Mucosa of rectum (tissue), 2 donors: ENCODE measurements at regions not wholly inside any gene's neighbourhood (a gene's known extent, or its start where the extent isn't known, plus 50 kb on each side); places are given as distances from the start of the nearest gene placed in this dataset.

Experiments
- H3K27ac ChIP-seq, 2 donors: one replicate each; pipeline ENCODE4 v1.7.0; 2013; ENCODE audit warnings: inconsistent platforms in 2 of 2, low read depth in 2 of 2, low read length in 2 of 2
- H3K27me3 ChIP-seq, 2 donors: one replicate each; pipeline ENCODE4 v1.7.0; 2013; ENCODE audit warnings: low read length in 2 of 2; ENCODE audit not compliant: control insufficient read depth in 2 of 2, insufficient read depth in 2 of 2
- H3K36me3 ChIP-seq, 2 donors: one replicate each; pipeline ENCODE4 v1.7.0; 2013; ENCODE audit warnings: low read length in 2 of 2; ENCODE audit not compliant: control insufficient read depth in 2 of 2, insufficient read depth in 2 of 2
- H3K4me1 ChIP-seq, 2 donors: one replicate each; pipeline ENCODE4 v1.7.0; 2013; ENCODE audit warnings: low read length in 2 of 2, mild to moderate bottlenecking in 1 of 2; ENCODE audit not compliant: control insufficient read depth in 2 of 2, insufficient read depth in 2 of 2
- H3K4me3 ChIP-seq, 2 donors: one replicate each; pipeline ENCODE4 v1.7.0; 2013; ENCODE audit warnings: low read length in 2 of 2
- H3K9ac ChIP-seq, 2 donors: one replicate each; pipeline ENCODE4 v1.7.0; 2013; ENCODE audit warnings: low read length in 2 of 2, low read depth in 1 of 2, mild to moderate bottlenecking in 1 of 2
- H3K9me3 ChIP-seq, 2 donors: one replicate each; pipeline ENCODE4 v1.7.0; 2013; ENCODE audit warnings: low read length in 2 of 2; ENCODE audit not compliant: control insufficient read depth in 2 of 2
- donor health status: healthy.
- donor health status: Normal muscosa, but diverticular disease.

GRCh38 chr4:176967586-176967985, 174.9 kb upstream of the VEGFC start:
- no peak overlapping the region for H3K4me3 ChIP-seq
- no peak overlapping the region for H3K27ac ChIP-seq
- no peaks in the 10 kb centered on the region for H3K27me3 ChIP-seq
- H3K9me3 ChIP-seq: no peaks in the 10 kb centered on the region
- no peaks in the 10 kb centered on the region for H3K36me3 ChIP-seq
- no peak overlapping the region for H3K9ac ChIP-seq
- H3K4me1 ChIP-seq: no peaks in the 10 kb centered on the region

- Histone ChIP-seq H3K27ac (no peak overlapping the region), H3K27me3 (no peaks in the 10 kb centered on the region), H3K4me1 (no peaks in the 10 kb centered on the region), H3K9ac (no peak overlapping the region), H3K4me3 (no peak overlapping the region), H3K9me3 (no peaks in the 10 kb centered on the region), H3K36me3 (no peaks in the 10 kb centered on the region)
These were observed 175.4 kb upstream of the VEGFC start for GRCh38 chr4:176968094-176968493.

GRCh38 chr4:176969011-176969410, 176.3 kb upstream of the VEGFC start:
- no peak overlapping the region for H3K27ac ChIP-seq
- no peaks in the 10 kb centered on the region for H3K36me3 ChIP-seq

GRCh38 chr4:176970853-176971252, 178.1 kb upstream of the VEGFC start:
- no peak overlapping the region for H3K4me3 ChIP-seq
- no peaks in the 10 kb centered on the region for H3K27me3 ChIP-seq
- no peaks in the 10 kb centered on the region for H3K4me1 ChIP-seq
- H3K9me3 ChIP-seq: no peaks in the 10 kb centered on the region
- no peak overlapping the region for H3K27ac ChIP-seq
- no peak overlapping the region for H3K9ac ChIP-seq
- H3K36me3 ChIP-seq: no peaks in the 10 kb centered on the region

More at GRCh38 chr4:176969011-176969410, 176.3 kb upstream of the VEGFC start:
- Histone ChIP-seq H3K4me1 (no peaks in the 10 kb centered on the region), H3K4me3 (no peak overlapping the region), H3K9me3 (no peaks in the 10 kb centered on the region), H3K27me3 (no peaks in the 10 kb centered on the region), H3K9ac (no peak overlapping the region)

- Histone ChIP-seq H3K9me3 (no peaks in the 10 kb centered on the region), H3K27ac (no peak overlapping the region), H3K36me3 (no peaks in the 10 kb centered on the region), H3K27me3 (no peaks in the 10 kb centered on the region), H3K4me3 (no peak overlapping the region), H3K4me1 (no peaks in the 10 kb centered on the region), H3K9ac (no peak overlapping the region)
These were observed 178.9 kb upstream of the VEGFC start for GRCh38 chr4:176971576-176972115.

- H3K4me1 ChIP-seq: no peaks in the 10 kb centered on the region
- H3K9ac ChIP-seq: no peak overlapping the region
- H3K4me3 ChIP-seq: no peak overlapping the region
- H3K27ac ChIP-seq: no peak overlapping the region
- no peaks in the 10 kb centered on the region for H3K36me3 ChIP-seq
- no peaks in the 10 kb centered on the region for H3K9me3 ChIP-seq
- H3K27me3 ChIP-seq: no peaks in the 10 kb centered on the region
These were observed 186.7 kb upstream of the VEGFC start for GRCh38 chr4:176979416-176979815.

GRCh38 chr4:176981074-176981473, 188.4 kb upstream of the VEGFC start:
- Histone ChIP-seq H3K27me3 (no peaks in the 10 kb centered on the region), H3K9me3 (no peaks in the 10 kb centered on the region), H3K9ac (no peak overlapping the region), H3K27ac (no peak overlapping the region), H3K36me3 (no peaks in the 10 kb centered on the region), H3K4me3 (no peak overlapping the region), H3K4me1 (no peaks in the 10 kb centered on the region)

- Histone ChIP-seq H3K27me3 (no peaks in the 10 kb centered on the region), H3K36me3 (no peaks in the 10 kb centered on the region), H3K4me3 (no peak overlapping the region), H3K9me3 (no peaks in the 10 kb centered on the region), H3K9ac (no peak overlapping the region), H3K27ac (no peak overlapping the region), H3K4me1 (no peaks in the 10 kb centered on the region)
These were observed 188.8 kb upstream of the VEGFC start for GRCh38 chr4:176981551-176981950.

GRCh38 chr4:176988226-176988625, 195.5 kb upstream of the VEGFC start:
- H3K27me3 ChIP-seq: no peaks in the 10 kb centered on the region
- no peak overlapping the region for H3K27ac ChIP-seq
- H3K4me1 ChIP-seq: no peaks in the 10 kb centered on the region

GRCh38 chr4:176989186-176989585, 196.5 kb upstream of the VEGFC start:
- Histone ChIP-seq H3K4me3 (no peak overlapping the region), H3K27ac (no peak overlapping the region), H3K36me3 (no peaks in the 10 kb centered on the region), H3K4me1 (no peaks in the 10 kb centered on the region), H3K9ac (no peak overlapping the region), H3K27me3 (no peaks in the 10 kb centered on the region), H3K9me3 (no peaks in the 10 kb centered on the region)

More at GRCh38 chr4:176988226-176988625, 195.5 kb upstream of the VEGFC start:
- H3K9me3 ChIP-seq: no peaks in the 10 kb centered on the region
- H3K9ac ChIP-seq: no peak overlapping the region
- no peak overlapping the region for H3K4me3 ChIP-seq
- H3K36me3 ChIP-seq: no peaks in the 10 kb centered on the region
